HG02885 (cell line): ENCODE measurements at regions not wholly inside any gene's neighbourhood (a gene's known extent, or its start where the extent isn't known, plus 50 kb on each side); places are given as distances from the start of the nearest gene placed in this dataset.
"Not testable (repeated sequence)": the region's sequence is repeated elsewhere in the genome, so short reads cannot be mapped to it uniquely, and the experiment has no call there.

Experiments
- ATAC-seq: cut with Tn5 transposase; IDR thresholded peaks from one replicate; pipeline ENCODE4 v1.9.1; 2021; ENCODE audit warnings: mild to moderate bottlenecking; ENCODE audit not compliant: unreplicated experiment, poor library complexity

DNA sequence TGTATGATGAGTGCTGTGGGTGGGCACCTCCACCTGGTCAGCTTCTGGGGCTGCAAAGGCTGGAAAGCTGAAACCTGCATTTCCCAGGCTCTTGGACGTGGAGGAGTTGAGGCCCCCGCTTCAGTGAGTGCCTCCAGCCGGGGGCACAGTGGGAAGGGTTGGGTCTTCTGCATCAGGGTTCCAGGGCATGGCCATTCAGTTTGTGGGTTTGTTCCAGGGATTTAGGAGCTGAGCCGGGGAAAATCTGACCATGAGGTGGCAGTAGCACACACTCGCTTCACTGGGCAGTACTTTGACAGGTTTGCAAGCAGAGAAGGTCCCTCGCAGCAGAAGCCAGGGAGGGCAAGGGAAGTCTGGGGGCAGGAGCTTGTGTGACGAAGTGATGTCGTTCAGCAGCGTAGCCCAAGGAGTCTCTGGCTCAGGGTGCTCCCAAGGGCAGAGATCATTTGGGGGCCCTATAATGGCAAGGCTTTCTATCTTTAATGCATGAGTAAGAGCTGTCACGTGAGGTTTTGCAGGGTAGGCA lies 69.5 kb upstream of the SULF2 start:
- ATAC-seq = no peak

DNA sequence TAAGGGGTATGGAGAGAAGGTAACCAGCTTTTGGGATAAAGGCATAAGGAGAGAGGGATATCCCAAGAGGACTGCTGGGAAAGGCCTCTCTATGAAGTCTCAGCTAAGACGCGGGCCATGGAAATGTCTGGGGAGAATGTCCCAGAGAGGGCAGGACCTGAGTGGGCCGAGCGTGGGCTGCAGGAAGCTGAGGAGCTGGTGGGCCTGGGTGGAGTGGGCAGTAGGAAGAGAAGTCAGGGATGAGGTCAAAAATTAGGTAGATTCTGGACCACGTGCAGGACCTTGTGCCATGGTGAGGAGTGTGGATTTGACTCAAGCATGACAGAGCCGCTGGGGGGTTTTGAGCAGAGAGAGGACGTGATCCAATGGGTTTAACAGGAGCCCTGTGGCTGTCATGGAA lies 66.5 kb upstream of the SULF2 start:
- ATAC-seq = no peak

DNA sequence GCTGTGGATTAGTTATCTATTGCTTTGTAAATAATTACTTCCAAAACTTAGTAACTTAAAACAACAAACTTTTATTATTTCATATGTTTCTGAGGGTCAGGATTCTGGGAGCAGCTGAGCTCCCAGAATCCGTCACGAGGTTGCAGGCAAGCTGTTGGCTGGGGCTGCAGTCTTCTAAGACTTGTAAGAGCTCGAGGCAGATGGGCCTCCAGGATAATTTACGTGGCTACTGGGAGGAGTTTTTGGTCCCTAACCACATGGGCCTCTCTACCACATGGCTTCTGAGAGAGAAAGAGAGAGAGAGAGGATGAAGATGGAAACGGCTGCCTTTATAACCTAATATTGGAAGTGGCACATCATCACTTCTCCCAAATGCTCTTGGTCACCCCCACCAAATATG lies 64.9 kb upstream of the SULF2 start:
- ATAC-seq = no peak

DNA sequence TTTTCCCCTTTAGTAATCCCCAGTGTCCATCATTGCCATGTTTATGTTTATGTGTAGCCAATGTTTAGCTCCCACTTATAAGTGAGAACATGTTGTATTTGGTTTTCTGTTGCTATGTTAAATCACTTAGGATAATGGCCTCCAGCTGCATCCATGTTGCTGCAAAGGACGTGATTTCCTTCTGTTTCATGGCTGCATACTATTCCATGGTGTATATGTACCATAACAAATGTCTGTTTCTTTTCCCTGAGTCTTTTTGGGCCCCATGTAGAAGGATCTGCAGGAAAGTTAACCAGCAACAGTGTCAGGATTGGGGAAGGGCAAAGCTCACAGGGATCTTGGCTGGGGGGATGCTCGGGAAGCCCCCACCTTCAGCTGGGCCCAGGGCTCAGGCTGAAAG lies 64.3 kb upstream of the SULF2 start:
- no peak for ATAC-seq

DNA sequence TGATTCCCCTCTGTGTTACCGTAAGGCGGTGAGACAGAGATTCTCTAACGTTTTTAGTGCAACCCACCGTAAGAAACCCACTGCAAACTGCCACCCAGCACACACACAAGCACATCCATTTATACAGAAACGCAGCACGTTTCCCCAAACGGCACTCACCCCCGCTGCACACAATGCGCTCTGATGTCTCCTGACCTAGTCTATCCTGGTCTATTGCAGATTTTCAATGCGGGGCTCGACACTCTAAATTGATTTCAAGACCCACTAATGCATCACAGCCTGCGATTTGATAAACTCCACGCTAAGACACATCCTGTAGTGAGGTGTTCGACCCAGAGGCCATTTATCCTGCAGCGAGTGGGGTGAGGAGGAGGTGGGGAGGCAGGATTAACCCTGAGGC lies 63.7 kb upstream of the SULF2 start:
- ATAC-seq = no peak

DNA sequence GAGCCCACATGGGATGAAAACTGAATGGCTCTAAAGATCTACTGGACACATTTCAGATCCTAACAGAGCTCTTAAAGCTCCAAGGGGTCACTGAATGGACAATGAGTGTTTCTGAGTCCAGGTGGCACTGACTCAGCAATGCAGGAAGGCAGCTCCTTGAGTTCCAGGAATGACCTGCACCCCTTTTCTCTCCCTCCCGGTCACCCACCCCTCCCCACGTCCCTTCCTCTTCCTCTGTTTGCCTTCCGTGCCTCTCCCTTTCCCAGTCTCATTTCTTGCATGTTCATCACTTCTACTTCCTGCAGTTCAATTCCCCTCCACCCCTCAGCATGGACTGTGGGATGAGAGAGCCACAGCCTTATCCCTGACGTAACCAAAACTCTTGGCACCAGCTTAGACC lies 63.3 kb upstream of the SULF2 start:
- ATAC-seq = not testable (repeated sequence)

DNA sequence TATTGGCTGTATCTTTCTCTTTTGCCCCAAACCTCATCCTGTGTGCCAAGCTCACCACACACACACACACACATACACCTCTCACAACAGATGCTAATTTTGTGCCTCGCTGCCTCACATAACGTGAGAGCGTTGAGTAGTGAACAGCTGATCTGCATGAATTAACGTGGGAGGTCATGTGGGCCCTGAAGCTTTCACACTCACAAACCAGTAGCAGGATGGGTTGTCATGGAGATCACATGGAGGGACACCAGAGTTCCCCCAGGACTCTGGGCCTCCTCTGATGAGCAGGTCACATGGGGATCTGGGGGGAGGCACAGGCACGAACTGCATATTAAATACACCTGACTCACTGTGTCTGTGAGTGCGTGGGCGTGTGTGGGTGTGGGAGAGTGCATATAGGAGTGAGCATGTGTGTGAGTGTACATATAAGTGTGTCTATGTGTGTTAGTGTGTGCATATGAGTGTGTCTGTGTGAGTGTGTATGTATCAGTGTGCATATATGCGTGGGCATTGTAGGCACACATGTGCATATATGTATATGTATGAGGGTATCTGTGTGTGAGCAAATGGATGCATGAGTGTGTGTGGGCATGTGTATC lies 62.7 kb upstream of the SULF2 start:
- no peak for ATAC-seq

DNA sequence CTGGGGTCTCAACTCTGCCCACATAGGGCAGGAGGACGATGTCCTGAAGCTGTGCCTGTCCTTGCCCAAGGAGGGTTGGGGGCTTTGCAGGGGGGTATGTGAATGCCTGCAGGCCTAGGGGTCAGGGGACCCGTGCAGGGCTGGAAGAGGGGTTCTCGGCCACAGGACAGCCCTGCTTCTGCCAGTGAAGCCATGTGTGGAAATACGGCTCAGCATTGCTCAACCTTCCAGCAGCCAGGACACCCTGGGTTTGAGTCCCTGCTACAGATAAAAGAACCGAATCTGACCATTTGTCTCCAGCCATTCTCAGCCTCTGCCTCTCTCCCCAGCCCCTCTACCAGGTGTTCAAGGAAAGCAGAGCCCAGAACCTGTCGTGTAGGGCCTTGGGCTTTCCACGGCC lies 61.9 kb upstream of the SULF2 start:
- ATAC-seq = not testable (repeated sequence)

DNA sequence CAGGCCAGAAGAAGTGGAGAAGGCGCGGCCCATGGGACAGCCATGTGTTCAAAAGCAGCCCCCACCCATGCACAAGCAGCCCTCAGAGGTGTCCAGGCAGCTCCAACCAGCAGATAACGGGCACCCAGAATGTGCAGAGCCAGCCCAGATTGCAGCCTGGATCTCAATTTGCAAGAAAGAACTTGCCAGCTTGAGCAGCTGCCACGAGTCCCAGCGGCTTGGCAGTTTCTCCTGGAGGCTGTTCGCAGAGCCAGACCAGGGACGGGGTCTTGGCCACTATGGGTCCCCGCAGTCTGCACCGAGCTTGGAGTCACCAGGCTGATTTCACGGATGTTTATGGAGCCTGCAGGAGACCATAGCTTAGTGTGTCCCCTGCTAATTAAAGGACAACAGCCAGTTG lies 61.4 kb upstream of the SULF2 start:
- ATAC-seq = not testable (repeated sequence)

DNA sequence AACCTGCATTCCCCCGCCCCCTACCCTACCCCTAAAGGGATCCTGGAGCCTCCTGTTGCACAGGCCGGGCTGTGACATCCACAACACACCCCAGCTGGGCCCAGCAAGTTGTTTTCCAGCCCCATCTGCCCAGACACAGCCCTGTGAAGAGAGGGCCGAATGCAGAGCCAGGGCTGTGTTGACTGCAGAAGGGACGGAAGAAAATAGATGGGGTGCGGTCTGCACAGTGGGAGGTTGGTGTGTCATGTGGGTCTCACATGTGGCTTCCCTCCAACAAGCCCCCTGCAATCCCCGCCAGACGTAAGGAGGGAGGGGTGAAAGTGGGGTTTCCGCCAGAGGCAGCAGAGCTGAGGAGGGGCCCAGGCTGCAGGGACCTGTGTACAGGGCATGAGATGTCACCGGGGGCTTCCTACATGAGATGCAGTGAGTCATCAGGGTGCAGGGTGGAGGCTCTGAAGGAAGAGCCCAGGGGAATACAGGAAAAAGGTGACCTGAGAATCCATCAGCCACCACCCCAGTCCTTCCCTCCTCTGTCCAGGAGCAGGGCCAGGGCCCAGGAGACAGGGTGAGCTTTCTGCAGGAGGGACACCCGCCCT lies 60.2 kb upstream of the SULF2 start:
- not testable (repeated sequence) for ATAC-seq

DNA sequence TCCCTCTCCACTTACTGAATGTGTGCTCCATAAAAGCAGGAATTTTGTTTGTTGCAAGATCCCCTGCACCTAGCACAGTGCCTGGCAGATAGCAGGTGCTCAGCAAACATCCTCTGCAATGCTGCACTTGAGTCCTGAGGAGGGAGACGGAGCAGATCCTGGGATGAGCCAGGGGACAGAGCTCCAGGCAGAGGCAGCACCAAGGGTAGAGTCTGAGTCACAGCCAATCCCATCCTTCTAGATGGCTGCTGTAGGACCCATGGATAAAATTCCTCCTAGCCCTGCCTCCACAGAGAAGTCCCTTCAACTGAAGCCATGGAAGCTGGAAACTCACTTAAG lies 59.3 kb upstream of the SULF2 start:
- ATAC-seq = not testable (repeated sequence)

DNA sequence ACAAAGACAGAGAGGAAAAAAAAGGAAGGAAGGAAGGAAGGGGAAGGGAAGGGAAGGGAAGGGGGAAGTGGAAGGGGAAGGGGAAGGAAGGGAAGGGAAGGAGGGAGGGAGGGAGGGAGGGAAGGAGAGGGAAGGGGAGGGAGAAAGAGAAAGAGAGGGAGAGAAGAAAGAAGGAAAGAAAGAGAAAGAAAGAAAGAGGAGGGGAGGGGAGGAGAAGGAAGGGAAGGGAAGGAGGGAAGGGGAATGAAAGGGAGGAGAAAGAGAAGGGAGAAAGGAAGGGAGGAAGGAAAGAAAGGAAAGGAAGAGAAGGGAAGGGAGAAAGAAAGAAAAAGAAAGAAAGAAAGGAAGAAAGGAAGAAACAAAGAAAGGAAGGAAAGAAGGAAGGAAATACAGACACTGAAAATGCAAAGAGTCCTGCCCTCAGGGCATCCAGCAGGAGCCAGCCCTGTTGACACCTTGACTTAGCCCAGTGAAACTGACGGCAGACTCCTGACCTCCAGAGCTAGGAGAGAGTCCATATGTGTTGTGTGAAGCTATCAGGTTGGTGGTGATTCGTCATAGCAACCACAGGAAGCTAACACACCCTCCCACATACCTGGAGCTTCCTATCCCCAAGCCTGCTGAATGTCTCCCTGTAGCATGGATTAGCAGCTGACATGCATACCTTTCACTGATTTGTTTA lies 58.7 kb upstream of the SULF2 start:
- no peak for ATAC-seq

DNA sequence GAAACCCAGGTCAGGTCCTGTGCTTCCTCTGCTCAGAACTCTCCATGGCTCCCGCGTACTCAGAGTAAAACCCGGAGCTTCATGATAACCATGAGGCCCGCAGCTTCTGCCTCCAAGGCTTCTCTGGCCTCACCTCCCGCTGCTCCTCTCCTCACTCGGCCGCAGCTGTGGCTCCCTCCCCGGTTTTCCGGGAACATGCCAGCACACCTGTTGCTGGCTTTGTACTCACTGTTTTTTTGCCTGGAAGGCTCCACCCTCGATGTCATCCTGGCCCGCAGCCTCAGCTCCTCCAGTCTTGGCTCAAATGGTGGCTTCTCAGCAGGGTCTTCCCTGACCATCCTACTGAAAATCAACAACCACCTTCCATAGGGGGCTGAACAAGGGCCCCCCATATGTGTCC lies 57.7 kb upstream of the SULF2 start:
- ATAC-seq = not testable (repeated sequence)

DNA sequence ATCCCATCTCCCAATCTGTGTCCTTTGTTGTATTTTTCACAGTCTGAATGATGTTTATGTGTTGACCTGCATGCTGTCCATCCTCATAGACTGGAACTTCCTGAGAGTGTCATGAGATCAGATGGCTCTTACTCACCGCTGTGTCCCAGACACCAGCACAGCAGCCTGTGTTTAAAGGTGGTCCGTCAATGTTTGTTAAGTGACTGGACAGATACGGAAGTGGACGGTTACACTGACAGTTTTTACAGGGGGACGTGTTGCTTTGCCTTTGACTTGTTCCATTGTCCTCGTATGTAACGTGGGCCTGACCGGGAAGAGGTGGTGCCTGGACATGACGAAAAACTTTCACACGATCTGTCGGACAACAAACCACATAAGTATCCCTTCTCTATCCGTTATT lies 56.7 kb upstream of the SULF2 start:
- not testable (repeated sequence) for ATAC-seq

DNA sequence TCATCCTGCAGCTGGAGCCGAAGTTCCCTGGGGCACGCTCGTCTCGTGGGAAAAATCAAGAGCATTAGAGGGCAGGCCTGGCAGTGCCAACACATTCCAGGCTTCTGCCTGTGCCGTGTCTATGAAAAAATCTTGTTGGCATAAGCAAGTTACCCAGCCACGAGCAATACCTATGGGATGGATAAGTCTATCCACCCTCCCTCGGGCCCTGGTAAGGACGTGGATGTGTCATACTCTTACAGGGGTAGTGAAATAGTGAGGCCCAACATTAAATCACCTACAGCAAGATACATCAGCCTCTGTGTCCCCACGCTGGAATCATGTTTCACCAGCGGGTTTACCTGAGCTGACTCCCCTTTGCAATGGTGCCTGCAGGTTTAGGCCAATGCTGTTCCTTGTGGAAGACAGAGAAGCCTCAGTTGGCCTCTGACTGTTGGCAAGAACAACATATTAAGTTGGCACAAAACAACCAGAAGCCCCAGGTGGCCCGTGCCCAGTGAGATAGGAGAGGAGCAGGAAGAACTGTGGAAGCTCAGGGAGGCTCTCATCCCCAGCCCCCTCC lies 51.1 kb upstream of the SULF2 start:
- not testable (repeated sequence) for ATAC-seq
